ENCODE measurements at regions not wholly inside any gene's neighbourhood (a gene's known extent, or its start where the extent isn't known, plus 50 kb on each side); places are given as distances from the start of the nearest gene placed in this dataset.

- H3K36me3 ChIP-seq: no peaks in the 10 kb centered on the region
- intact Hi-C loops (cut with DNase I; ENCODE audit: low total_unique reads) (no loop called here), in situ Hi-C loops (cut with MboI; ENCODE audit: low pct_ligation_motif_present in 1 of 4, low pct_unique_long_range_greater_than_20kb in 1 of 4, low sequenced_read_pairs in 3 of 4) (no loop called here)
- no peaks in the 10 kb centered on the region for H3K27me3 ChIP-seq
- no peak for DNase-seq
- no peak overlapping the region for H3K27ac ChIP-seq
- H3K4me1 ChIP-seq: peaks cover 0 to 17% (median 7%) of the 10 kb centered on the region in 4 donors
- H3K4me3 ChIP-seq: no peak overlapping the region
- TF ChIP-seq CTCF (IDR thresholded peaks at IDR 0.05) (no peak), EP300 (IDR thresholded peaks at IDR 0.05; ENCODE audit: low read depth) (no peak), POLR2A (IDR thresholded peaks at IDR 0.05) (no peak), POLR2AphosphoS5 (IDR thresholded peaks at IDR 0.05) (peak in 1 of 3 donors; percentile 16)
- 40 to 66% methylated on average over 2 to 12 of the region's 12 CpGs for WGBS, 2 donors (ENCODE audit: low coverage in 1 of 2)
- H3K9me3 ChIP-seq: no peaks in the 10 kb centered on the region
Measured at GRCh38 chr5:89315286-89316100, 432.5 kb upstream of the MEF2C start.

- peak; percentile 8 for DNase-seq
- Histone ChIP-seq H3K4me3 (no peak overlapping the region), H3K27ac (peak overlapping the region in 2 of 4 donors; percentile 42 to 53), H3K36me3 (no peaks in the 10 kb centered on the region), H3K4me1 (peaks cover 0 to 17% (median 7%) of the 10 kb centered on the region in 4 donors), H3K9me3 (no peaks in the 10 kb centered on the region), H3K27me3 (no peaks in the 10 kb centered on the region)
- TF ChIP-seq EP300 (IDR thresholded peaks at IDR 0.05; ENCODE audit: low read depth): no peak
- no peak for TF ChIP-seq CTCF (IDR thresholded peaks at IDR 0.05)
- no peak for TF ChIP-seq POLR2A (IDR thresholded peaks at IDR 0.05)
- TF ChIP-seq POLR2AphosphoS5 (IDR thresholded peaks at IDR 0.05): no peak
- intact Hi-C loops (cut with DNase I; ENCODE audit: low total_unique reads) (no loop called here), in situ Hi-C loops (cut with MboI; ENCODE audit: low pct_ligation_motif_present in 1 of 4, low pct_unique_long_range_greater_than_20kb in 1 of 4, low sequenced_read_pairs in 3 of 4) (no loop called here)
- WGBS, 2 donors (ENCODE audit: low coverage in 1 of 2): 41 to 43% methylated on average over 1 to 3 of the region's 3 CpGs
Measured at GRCh38 chr5:89313804-89314588, 431.0 kb upstream of the MEF2C start.

GRCh38 chr5:89313044-89313443 lies 430.1 kb upstream of the MEF2C start:
- WGBS, 2 donors (ENCODE audit: low coverage in 1 of 2): 40 to 43% methylated on average over 1 to 2 of the region's 2 CpGs
- H3K4me3 ChIP-seq: no peak overlapping the region
- peak overlapping the region in 1 of 4 donors; percentile 53 for H3K27ac ChIP-seq
- TF ChIP-seq CTCF (IDR thresholded peaks at IDR 0.05): no peak
- TF ChIP-seq EP300 (IDR thresholded peaks at IDR 0.05; ENCODE audit: low read depth): no peak
- TF ChIP-seq POLR2A (IDR thresholded peaks at IDR 0.05): no peak
- TF ChIP-seq POLR2AphosphoS5 (IDR thresholded peaks at IDR 0.05): no peak
- H3K36me3 ChIP-seq: no peaks in the 10 kb centered on the region
- no peak for DNase-seq
- H3K9me3 ChIP-seq: no peaks in the 10 kb centered on the region
- intact Hi-C loops (cut with DNase I; ENCODE audit: low total_unique reads) (no loop called here), in situ Hi-C loops (cut with MboI; ENCODE audit: low pct_ligation_motif_present in 1 of 4, low pct_unique_long_range_greater_than_20kb in 1 of 4, low sequenced_read_pairs in 3 of 4) (no loop called here)
- H3K27me3 ChIP-seq: no peaks in the 10 kb centered on the region
- H3K4me1 ChIP-seq: peaks cover 0 to 17% (median 7%) of the 10 kb centered on the region in 4 donors

- H3K4me3 ChIP-seq: no peak overlapping the region
- in situ Hi-C loops (cut with MboI; ENCODE audit: low pct_ligation_motif_present in 1 of 4, low pct_unique_long_range_greater_than_20kb in 1 of 4, low sequenced_read_pairs in 3 of 4) (no loop called here), intact Hi-C loops (cut with DNase I; ENCODE audit: low total_unique reads) (no loop called here)
- no peaks in the 10 kb centered on the region for H3K9me3 ChIP-seq
- H3K4me1 ChIP-seq: peaks cover 0 to 6% (median 2%) of the 10 kb centered on the region in 4 donors
- no peaks in the 10 kb centered on the region for H3K27me3 ChIP-seq
- TF ChIP-seq POLR2A (IDR thresholded peaks at IDR 0.05) (no peak), EP300 (IDR thresholded peaks at IDR 0.05; ENCODE audit: low read depth) (no peak), POLR2AphosphoS5 (IDR thresholded peaks at IDR 0.05) (no peak), CTCF (IDR thresholded peaks at IDR 0.05) (no peak)
- H3K27ac ChIP-seq: no peak overlapping the region
- no peaks in the 10 kb centered on the region for H3K36me3 ChIP-seq
- DNase-seq: no peak
- WGBS, 2 donors (ENCODE audit: low coverage in 1 of 2): 89 to 90% methylated on average over 1 of the region's 1 CpG
Measured at GRCh38 chr5:89309268-89309667, 426.3 kb upstream of the MEF2C start.
